Smooth muscle cell (in vitro differentiated cells): ENCODE measurements at regions not wholly inside any gene's neighbourhood (a gene's known extent, or its start where the extent isn't known, plus 50 kb on each side); places are given as distances from the start of the nearest gene placed in this dataset.

Source experiments
- DNase-seq: peaks from one replicate; lab custom pipeline; 2025; ENCODE audit not compliant: unreplicated experiment; lab: John Stamatoyannopoulos, UW
- H2AFZ ChIP-seq: fragments of 200-600 bp; sonication (generic); 2 replicates; pipeline ENCODE4 v1.6.0; 2016; ENCODE audit warnings: antibody characterized with exemption, low read depth, mild to moderate bottlenecking
- H3F3A ChIP-seq: fragments of 200-600 bp; sonication (generic); 2 replicates; pipeline ENCODE4 v1.6.0; 2017; ENCODE audit warnings: antibody characterized with exemption, low read depth
- H3K27ac ChIP-seq: fragments of 200-600 bp; sonication (generic); 2 replicates; pipeline ENCODE4 v1.5.1; 2016; ENCODE audit warnings: low read depth, mild to moderate bottlenecking
- H3K27me3 ChIP-seq: fragments of 200-600 bp; sonication (generic); 2 replicates; pipeline ENCODE4 v1.6.1; 2016; ENCODE audit warnings: low read depth, mild to moderate bottlenecking
- H3K36me3 ChIP-seq: fragments of 200-600 bp; sonication (generic); 2 replicates; pipeline ENCODE4 v1.5.1; 2016; ENCODE audit warnings: low read depth
- H3K4me1 ChIP-seq: fragments of 200-600 bp; sonication (generic); 2 replicates; pipeline ENCODE4 v1.5.1; 2016; ENCODE audit warnings: low read depth
- H3K4me2 ChIP-seq: fragments of 200-600 bp; sonication (generic); 2 replicates; pipeline ENCODE4 v1.6.0; 2016; ENCODE audit warnings: mild to moderate bottlenecking
- H3K4me3 ChIP-seq: fragments of 200-600 bp; sonication (generic); 2 replicates; pipeline ENCODE4 v1.5.1; 2016; ENCODE audit warnings: mild to moderate bottlenecking
- H3K79me2 ChIP-seq: fragments of 200-600 bp; sonication (generic); 2 replicates; pipeline ENCODE4 v1.6.0; 2016; ENCODE audit warnings: low read depth, mild to moderate bottlenecking
- H3K9ac ChIP-seq: fragments of 200-600 bp; sonication (generic); 2 replicates; pipeline ENCODE4 v1.6.0; 2016; ENCODE audit warnings: low read depth
- H3K9me3 ChIP-seq: fragments of 200-600 bp; sonication (generic); replicated peaks from 2 replicates; pipeline ENCODE4 v1.5.1; 2016; ENCODE audit warnings: low read depth
- H4K20me1 ChIP-seq: fragments of 200-600 bp; sonication (generic); 2 replicates; pipeline ENCODE4 v1.6.0; 2016; ENCODE audit warnings: low read depth
- CTCF ChIP-seq: fragments of 200-600 bp; sonication (generic); IDR thresholded peaks from 2 replicates; pipeline ENCODE4 v1.5.1; 2017; ENCODE audit warnings: borderline replicate concordance, mild to moderate bottlenecking, antibody characterized with exemption; ENCODE audit not compliant: insufficient read depth, poor library complexity, severe bottlenecking
- WGBS: methylation state at CpG from one replicate; pipeline ENCODE4 v1.1.7; 2016; ENCODE audit warnings: low lambda C conversion rate; 5-methylcytosine and 5-hydroxymethylcytosine counted together

- Histone ChIP-seq H3K4me2 (no peak overlapping the region), H2AFZ (no peak overlapping the region), H3K79me2 (no peaks in the 10 kb centered on the region), H3F3A (no peaks in the 10 kb centered on the region), H3K36me3 (no peaks in the 10 kb centered on the region), H3K9me3 (no peaks in the 10 kb centered on the region), H4K20me1 (no peaks in the 10 kb centered on the region), H3K9ac (no peak overlapping the region), H3K4me1 (no peaks in the 10 kb centered on the region), H3K27me3 (no peaks in the 10 kb centered on the region), H3K4me3 (no peak overlapping the region), H3K27ac (peak overlapping the region; percentile 76)
- no peak for TF ChIP-seq CTCF
- WGBS, result 83% methylated on average over 5 of the region's 5 CpGs
- no peak for DNase-seq
Measured at GRCh38 chr2:129008055-129008880, 689.6 kb upstream of the HS6ST1 start.

- no peaks in the 10 kb centered on the region for H3F3A ChIP-seq
- no peak overlapping the region for H3K4me2 ChIP-seq
- no peaks in the 10 kb centered on the region for H3K9me3 ChIP-seq
- no peaks in the 10 kb centered on the region for H4K20me1 ChIP-seq
- 92% methylated on average over 12 of the region's 12 CpGs for WGBS
- no peak for DNase-seq
- H2AFZ ChIP-seq, result no peak overlapping the region
- no peaks in the 10 kb centered on the region for H3K36me3 ChIP-seq
- H3K27me3 ChIP-seq, result no peaks in the 10 kb centered on the region
- no peak overlapping the region for H3K27ac ChIP-seq
- H3K4me1 ChIP-seq, result no peaks in the 10 kb centered on the region
- H3K79me2 ChIP-seq, result no peaks in the 10 kb centered on the region
- no peak overlapping the region for H3K4me3 ChIP-seq
- no peak for TF ChIP-seq CTCF
- H3K9ac ChIP-seq, result no peak overlapping the region
Measured at GRCh38 chr2:129008881-129009554, 690.4 kb upstream of the HS6ST1 start.

- Histone ChIP-seq H3K4me2 (no peak overlapping the region), H3K9ac (no peak overlapping the region), H3K27ac (no peak overlapping the region), H3K79me2 (no peaks in the 10 kb centered on the region), H2AFZ (no peak overlapping the region), H3K27me3 (no peaks in the 10 kb centered on the region), H3F3A (no peaks in the 10 kb centered on the region), H3K4me3 (no peak overlapping the region), H3K9me3 (no peaks in the 10 kb centered on the region), H3K36me3 (no peaks in the 10 kb centered on the region), H3K4me1 (no peaks in the 10 kb centered on the region), H4K20me1 (no peaks in the 10 kb centered on the region)
- no peak for DNase-seq
- WGBS, result 89% methylated on average over 11 of the region's 11 CpGs
- TF ChIP-seq CTCF, result no peak
Measured at GRCh38 chr2:129009555-129010146, 691.0 kb upstream of the HS6ST1 start.
